Neural progenitor cell (in vitro differentiated cells): ENCODE measurements at regions not wholly inside any gene's neighbourhood (a gene's known extent, or its start where the extent isn't known, plus 50 kb on each side); places are given as distances from the start of the nearest gene placed in this dataset.

Source experiments
- DNase-seq: peaks from one replicate; pipeline ENCODE4 v3.0.0-alpha.2; 2016; ENCODE audit warnings: low spot score
- H2AFZ ChIP-seq: fragments of 200-600 bp; sonication (generic); replicated peaks from 2 replicates; pipeline ENCODE4 v1.6.1; 2016; ENCODE audit warnings: antibody characterized with exemption
- H3F3A ChIP-seq: fragments of 200-600 bp; sonication (generic); 2 replicates; pipeline ENCODE4 v1.6.1; 2016; ENCODE audit warnings: antibody characterized with exemption, low read depth
- H3K27ac ChIP-seq: fragments of 200-600 bp; sonication (generic); 2 replicates; pipeline ENCODE4 v1.5.1; 2016; ENCODE audit warnings: mild to moderate bottlenecking
- H3K27me3 ChIP-seq: fragments of 200-600 bp; sonication (generic); 2 replicates; pipeline ENCODE4 v1.6.1; 2016; ENCODE audit warnings: mild to moderate bottlenecking, moderate library complexity
- H3K36me3 ChIP-seq: fragments of 200-600 bp; sonication (generic); 2 replicates; pipeline ENCODE4 v1.5.1; 2016
- H3K4me1 ChIP-seq: fragments of 200-600 bp; sonication (generic); 2 replicates; pipeline ENCODE4 v1.6.1; 2016; ENCODE audit warnings: mixed run types
- H3K4me2 ChIP-seq: fragments of 200-600 bp; sonication (generic); 2 replicates; pipeline ENCODE4 v1.6.1; 2016
- H3K4me3 ChIP-seq: fragments of 200-600 bp; sonication (generic); 2 replicates; pipeline ENCODE4 v1.5.1; 2016
- H3K79me2 ChIP-seq: fragments of 200-600 bp; sonication (generic); 2 replicates; pipeline ENCODE4 v1.6.1; 2016; ENCODE audit warnings: low read depth
- H3K9ac ChIP-seq: fragments of 200-600 bp; sonication (generic); 2 replicates; pipeline ENCODE4 v1.6.1; 2016
- H3K9me3 ChIP-seq: fragments of 200-600 bp; sonication (generic); 2 replicates; pipeline ENCODE4 v1.5.1; 2016; ENCODE audit warnings: low read depth
- H4K20me1 ChIP-seq: fragments of 200-600 bp; sonication (generic); 2 replicates; pipeline ENCODE4 v1.6.1; 2016; ENCODE audit warnings: low read depth
- H3K27ac Mint-ChIP-seq: 3 replicates; pipeline ENCODE4 v1.8.0; 2021; ENCODE audit warnings: mixed read lengths
- H3K27me3 Mint-ChIP-seq: 2 replicates; pipeline ENCODE4 v1.8.0; 2022; ENCODE audit warnings: low read depth, mild to moderate bottlenecking, inconsistent platforms, moderate library complexity, mixed read lengths; ENCODE audit not compliant: insufficient read depth
- H3K36me3 Mint-ChIP-seq: 3 replicates; pipeline ENCODE4 v1.8.0; 2021; ENCODE audit warnings: mixed read lengths
- H3K4me1 Mint-ChIP-seq: 3 replicates; pipeline ENCODE4 v1.8.0; 2021; ENCODE audit warnings: mixed read lengths
- H3K4me3 Mint-ChIP-seq: 3 replicates; pipeline ENCODE4 v1.8.0; 2021; ENCODE audit warnings: mild to moderate bottlenecking, moderate library complexity, mixed read lengths
- H3K9me3 Mint-ChIP-seq: 3 replicates; pipeline ENCODE4 v1.8.0; 2020; ENCODE audit warnings: mixed read lengths
- EZH2 ChIP-seq: fragments of 200-600 bp; sonication (generic); IDR thresholded peaks from 2 replicates; pipeline ENCODE4 v1.6.1; 2017; ENCODE audit warnings: antibody characterized with exemption, mild to moderate bottlenecking, moderate library complexity
- EZH2phosphoT487 ChIP-seq: fragments of 200-600 bp; sonication (generic); IDR thresholded peaks from 2 replicates; pipeline ENCODE4 v1.6.1; 2017; ENCODE audit warnings: antibody characterized with exemption
- TF ChIP-seq, protein P1 (sequence below): fragments of 200-600 bp; sonication (generic); IDR thresholded peaks from 2 replicates; pipeline ENCODE4 v1.5.1; 2017; ENCODE audit warnings: antibody characterized with exemption, mild to moderate bottlenecking

GRCh38 chr3:150291515-150291914, 116.6 kb upstream of the TSC22D2 start:
- no peaks in the 10 kb centered on the region for H3K4me1 Mint-ChIP-seq
- no peak overlapping the region for H3K27ac ChIP-seq
- DNase-seq = no peak
- H3K4me3 Mint-ChIP-seq = no peak overlapping the region
- H3K4me1 ChIP-seq = no peaks in the 10 kb centered on the region
- TF ChIP-seq EZH2 (no peak), EZH2phosphoT487 (no peak)
- TF ChIP-seq, protein P1, sequence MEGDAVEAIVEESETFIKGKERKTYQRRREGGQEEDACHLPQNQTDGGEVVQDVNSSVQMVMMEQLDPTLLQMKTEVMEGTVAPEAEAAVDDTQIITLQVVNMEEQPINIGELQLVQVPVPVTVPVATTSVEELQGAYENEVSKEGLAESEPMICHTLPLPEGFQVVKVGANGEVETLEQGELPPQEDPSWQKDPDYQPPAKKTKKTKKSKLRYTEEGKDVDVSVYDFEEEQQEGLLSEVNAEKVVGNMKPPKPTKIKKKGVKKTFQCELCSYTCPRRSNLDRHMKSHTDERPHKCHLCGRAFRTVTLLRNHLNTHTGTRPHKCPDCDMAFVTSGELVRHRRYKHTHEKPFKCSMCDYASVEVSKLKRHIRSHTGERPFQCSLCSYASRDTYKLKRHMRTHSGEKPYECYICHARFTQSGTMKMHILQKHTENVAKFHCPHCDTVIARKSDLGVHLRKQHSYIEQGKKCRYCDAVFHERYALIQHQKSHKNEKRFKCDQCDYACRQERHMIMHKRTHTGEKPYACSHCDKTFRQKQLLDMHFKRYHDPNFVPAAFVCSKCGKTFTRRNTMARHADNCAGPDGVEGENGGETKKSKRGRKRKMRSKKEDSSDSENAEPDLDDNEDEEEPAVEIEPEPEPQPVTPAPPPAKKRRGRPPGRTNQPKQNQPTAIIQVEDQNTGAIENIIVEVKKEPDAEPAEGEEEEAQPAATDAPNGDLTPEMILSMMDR = no peak
- H3K27me3 ChIP-seq = no peaks in the 10 kb centered on the region
- no peak overlapping the region for H3K4me3 ChIP-seq
- no peak overlapping the region for H2AFZ ChIP-seq
- no peaks in the 10 kb centered on the region for H3K27me3 Mint-ChIP-seq
- no peak overlapping the region for H3K9ac ChIP-seq
- no peaks in the 10 kb centered on the region for H3K36me3 ChIP-seq
- no peaks in the 10 kb centered on the region for H3K9me3 ChIP-seq
- no peaks in the 10 kb centered on the region for H4K20me1 ChIP-seq
- no peaks in the 10 kb centered on the region for H3K79me2 ChIP-seq
- no peak overlapping the region for H3K27ac Mint-ChIP-seq
- no peaks in the 10 kb centered on the region for H3K9me3 Mint-ChIP-seq
- no peak overlapping the region for H3K4me2 ChIP-seq
- no peaks in the 10 kb centered on the region for H3F3A ChIP-seq
- no peaks in the 10 kb centered on the region for H3K36me3 Mint-ChIP-seq

DNA sequence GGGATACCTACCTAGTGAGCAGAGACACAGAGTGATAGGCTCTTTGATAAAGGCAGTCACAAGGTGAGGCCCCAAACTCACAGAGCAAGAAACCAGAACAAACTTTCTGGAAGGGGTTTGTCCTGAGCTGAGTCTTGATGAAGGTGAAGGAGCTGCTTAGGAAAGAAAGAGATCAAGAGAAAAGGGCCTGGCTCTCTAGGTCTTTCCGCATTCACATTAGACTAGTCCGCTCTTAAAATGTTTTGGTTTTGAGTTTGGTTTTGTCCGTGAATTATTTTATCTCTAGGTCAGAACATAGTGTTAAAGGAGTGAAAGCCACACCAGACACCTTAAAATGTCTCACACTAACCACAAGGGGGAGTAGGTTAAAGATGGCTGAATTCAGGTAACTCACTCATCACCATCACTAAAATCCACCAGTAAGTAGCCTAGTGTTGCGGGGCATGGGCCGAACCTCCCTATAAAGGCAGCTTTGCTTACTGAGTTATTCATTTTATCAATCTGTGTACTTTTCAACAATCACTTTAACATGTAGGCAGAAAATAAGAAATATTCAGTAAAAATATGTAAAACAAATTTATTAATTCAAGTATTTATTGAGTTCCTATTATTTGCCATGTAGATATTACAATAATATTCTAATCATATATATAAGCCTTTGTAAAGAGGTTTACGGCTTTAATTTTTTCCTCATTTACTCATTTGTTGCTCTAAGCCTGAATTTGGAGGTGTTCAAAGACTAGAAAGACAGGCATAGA, 121.5 kb upstream of the TSC22D2 start:
- Mint-ChIP-seq H3K27ac (no peak overlapping the region), H3K36me3 (peaks cover 2% of the 10 kb centered on the region), H3K9me3 (peaks cover 8% of the 10 kb centered on the region), H3K27me3 (no peaks in the 10 kb centered on the region), H3K4me3 (no peak overlapping the region), H3K4me1 (no peaks in the 10 kb centered on the region)
- Histone ChIP-seq H3F3A (no peaks in the 10 kb centered on the region), H3K27me3 (no peaks in the 10 kb centered on the region), H4K20me1 (no peaks in the 10 kb centered on the region), H3K79me2 (no peaks in the 10 kb centered on the region), H3K36me3 (no peaks in the 10 kb centered on the region), H3K9me3 (no peaks in the 10 kb centered on the region), H3K4me3 (no peak overlapping the region), H3K4me1 (no peaks in the 10 kb centered on the region), H3K27ac (no peak overlapping the region), H3K9ac (no peak overlapping the region), H3K4me2 (no peak overlapping the region), H2AFZ (peak overlapping the region; percentile 86)
- peak; percentile 64 for DNase-seq
- no peak for TF ChIP-seq EZH2phosphoT487
- TF ChIP-seq, protein P1 = peak; percentile 77

- no peaks in the 10 kb centered on the region for H3K36me3 ChIP-seq
- no peak for DNase-seq
- Mint-ChIP-seq H3K4me3 (no peak overlapping the region), H3K36me3 (peaks cover 2% of the 10 kb centered on the region), H3K4me1 (no peaks in the 10 kb centered on the region), H3K9me3 (peaks cover 8% of the 10 kb centered on the region), H3K27me3 (no peaks in the 10 kb centered on the region), H3K27ac (no peak overlapping the region)
- TF ChIP-seq, protein P1 = no peak
- TF ChIP-seq EZH2phosphoT487 (no peak), EZH2 (no peak)
- H3K27me3 ChIP-seq = no peaks in the 10 kb centered on the region
- no peaks in the 10 kb centered on the region for H4K20me1 ChIP-seq
- H3K9me3 ChIP-seq = no peaks in the 10 kb centered on the region
- H3K9ac ChIP-seq = no peak overlapping the region
- H2AFZ ChIP-seq = no peak overlapping the region
- H3K4me3 ChIP-seq = no peak overlapping the region
- H3K79me2 ChIP-seq = no peaks in the 10 kb centered on the region
- no peak overlapping the region for H3K27ac ChIP-seq
- no peaks in the 10 kb centered on the region for H3K4me1 ChIP-seq
- H3K4me2 ChIP-seq = no peak overlapping the region
- H3F3A ChIP-seq = no peaks in the 10 kb centered on the region
Observed at GRCh38 chr3:150285601-150286000, 122.5 kb upstream of the TSC22D2 start.
